ENCODE measurements at regions not wholly inside any gene's neighbourhood (a gene's known extent, or its start where the extent isn't known, plus 50 kb on each side); places are given as distances from the start of the nearest gene placed in this dataset.
"Not testable (repeated sequence)": the region's sequence is repeated elsewhere in the genome, so short reads cannot be mapped to it uniquely, and the experiment has no call there.

- TF ChIP-seq CTCF (conservative IDR thresholded peaks at IDR 0.05); EZH2 (IDR thresholded peaks at IDR 0.05; ENCODE audit: low read depth): not testable (repeated sequence)
Observed at GRCh38 chr1:73827283-73827682, 370.7 kb downstream of the LRRIQ3 start.

Data from PC-9 (cell line).